Breast epithelium (tissue), 3 donors: ENCODE measurements at regions not wholly inside any gene's neighbourhood (a gene's known extent, or its start where the extent isn't known, plus 50 kb on each side); places are given as distances from the start of the nearest gene placed in this dataset.

ENCODE experiments used
- CTCF ChIP-seq, 3 donors: fragments of 450-650 bp; IDR thresholded peaks; one replicate each; pipeline ENCODE4 v1.5.1; 2016 to 2017; ENCODE audit warnings: antibody characterized with exemption in 3 of 3, mild to moderate bottlenecking in 3 of 3, moderate library complexity in 3 of 3
- POLR2A ChIP-seq: fragments of 450-650 bp; IDR thresholded peaks from one replicate; pipeline ENCODE4 v1.6.1; 2016; ENCODE audit warnings: antibody characterized with exemption, mild to moderate bottlenecking, moderate library complexity

GRCh38 chr9:108742191-108742590 is 113.6 kb downstream of the ACTL7B start:
- no peak for TF ChIP-seq CTCF (IDR thresholded peaks at IDR 0.05)
- no peak for TF ChIP-seq POLR2A
